Amniotic epithelial cell (primary cell): ENCODE measurements at regions not wholly inside any gene's neighbourhood (a gene's known extent, or its start where the extent isn't known, plus 50 kb on each side); places are given as distances from the start of the nearest gene placed in this dataset.

Experiments used
- DNase-seq: peaks from one replicate; pipeline ENCODE4 v3.0.0-alpha.2; 2010; ENCODE audit warnings: low read depth

- DNase-seq: peak; percentile 51
These were observed 51.7 kb upstream of the RTL1 start for GRCh38 chr14:100955201-100955600.

GRCh38 chr14:100962494-100962893 is 59.0 kb upstream of the RTL1 start:
- DNase-seq: no peak

- DNase-seq: no peak
These were observed 61.8 kb upstream of the RTL1 start for GRCh38 chr14:100965296-100965695.

GRCh38 chr14:100967178-100967577 is 63.7 kb upstream of the RTL1 start:
- no peak for DNase-seq

GRCh38 chr14:100967930-100968329 is 64.4 kb upstream of the RTL1 start:
- DNase-seq: no peak

GRCh38 chr14:100972118-100972897 is 68.8 kb upstream of the RTL1 start:
- DNase-seq: peak; percentile 23

- DNase-seq: no peak
These were observed 72.1 kb upstream of the RTL1 start for GRCh38 chr14:100975671-100976070.

- DNase-seq: no peak
These were observed 75.6 kb upstream of the RTL1 start for GRCh38 chr14:100979079-100979478.

GRCh38 chr14:100979780-100980179 is 76.3 kb upstream of the RTL1 start:
- DNase-seq: peak; percentile 76

GRCh38 chr14:100980823-100981222 is 77.3 kb upstream of the RTL1 start:
- no peak for DNase-seq

- peak; percentile 16 for DNase-seq
These were observed 78.3 kb upstream of the RTL1 start for GRCh38 chr14:100981809-100982208.

GRCh38 chr14:100982353-100982752 is 78.8 kb upstream of the RTL1 start:
- peak; percentile 15 for DNase-seq

- no peak for DNase-seq
These were observed 79.2 kb upstream of the RTL1 start for GRCh38 chr14:100982762-100983161.

- no peak for DNase-seq
These were observed 80.2 kb upstream of the RTL1 start for GRCh38 chr14:100983710-100984109.

- no peak for DNase-seq
These were observed 84.5 kb upstream of the RTL1 start for GRCh38 chr14:100988011-100988410.

- no peak for DNase-seq
These were observed 84.9 kb upstream of the RTL1 start for GRCh38 chr14:100988411-100988900.

- DNase-seq: no peak
These were observed 85.4 kb upstream of the RTL1 start for GRCh38 chr14:100988956-100989355.

GRCh38 chr14:100989924-100990323 is 86.4 kb upstream of the RTL1 start:
- no peak for DNase-seq

- no peak for DNase-seq
These were observed 90.6 kb upstream of the RTL1 start for GRCh38 chr14:100994082-100994481.

- DNase-seq: no peak
These were observed 91.3 kb upstream of the RTL1 start for GRCh38 chr14:100994756-100995330.

GRCh38 chr14:101000711-101001250 is 97.3 kb upstream of the RTL1 start:
- DNase-seq: no peak

- peak; percentile 66 for DNase-seq
These were observed 98.0 kb upstream of the RTL1 start for GRCh38 chr14:101001311-101002069.

GRCh38 chr14:101002738-101003137 is 99.2 kb upstream of the RTL1 start:
- DNase-seq: no peak
